ENCODE measurements at regions not wholly inside any gene's neighbourhood (a gene's known extent, or its start where the extent isn't known, plus 50 kb on each side); places are given as distances from the start of the nearest gene placed in this dataset.
"Not testable (repeated sequence)": the region's sequence is repeated elsewhere in the genome, so short reads cannot be mapped to it uniquely, and the experiment has no call there.

GRCh38 chr5:97234380-97234779, 51.3 kb upstream of the RIOK2 start:
- not testable (repeated sequence) for DNase-seq

GRCh38 chr5:97242341-97242740, 59.3 kb upstream of the RIOK2 start:
- no peak for DNase-seq

GRCh38 chr5:97243353-97243752, 60.3 kb upstream of the RIOK2 start:
- DNase-seq, result no peak

GRCh38 chr5:97245386-97245785, 62.3 kb upstream of the RIOK2 start:
- no peak for DNase-seq

- DNase-seq, result no peak
Observed at GRCh38 chr5:97250113-97250512, 67.1 kb upstream of the RIOK2 start.

- no peak for DNase-seq
Observed at GRCh38 chr5:97266076-97266475, 83.0 kb upstream of the RIOK2 start.

GRCh38 chr5:97266576-97266975, 83.5 kb upstream of the RIOK2 start:
- no peak for DNase-seq

GRCh38 chr5:97267767-97268166, 84.7 kb upstream of the RIOK2 start:
- DNase-seq, result no peak

- DNase-seq, result no peak
Observed at GRCh38 chr5:97276474-97277120, 93.5 kb upstream of the RIOK2 start.

GRCh38 chr5:97281257-97281656, 98.2 kb upstream of the RIOK2 start:
- DNase-seq, result no peak

- no peak for DNase-seq
Observed at GRCh38 chr5:97297063-97297703, 114.1 kb upstream of the RIOK2 start.

- DNase-seq, result no peak
Observed at GRCh38 chr5:97297704-97298091, 114.7 kb upstream of the RIOK2 start.

- DNase-seq, result not testable (repeated sequence)
Observed at GRCh38 chr5:97301181-97301580, 118.1 kb upstream of the RIOK2 start.

- no peak for DNase-seq
Observed at GRCh38 chr5:97338729-97339128, 155.7 kb upstream of the RIOK2 start.

- no peak for DNase-seq
Observed at GRCh38 chr5:97355775-97356174, 172.7 kb upstream of the RIOK2 start.

- DNase-seq, result no peak
Observed at GRCh38 chr5:97363577-97363976, 180.5 kb upstream of the RIOK2 start.

- DNase-seq, result no peak
Observed at GRCh38 chr5:97364731-97365130, 181.7 kb upstream of the RIOK2 start.

GRCh38 chr5:97365163-97365845, 182.3 kb upstream of the RIOK2 start:
- no peak for DNase-seq

- no peak for DNase-seq
Observed at GRCh38 chr5:97365918-97366317, 182.9 kb upstream of the RIOK2 start.

GRCh38 chr5:97375959-97376358, 192.9 kb upstream of the RIOK2 start:
- no peak for DNase-seq

- no peak for DNase-seq
Observed at GRCh38 chr5:97377582-97377981, 194.5 kb upstream of the RIOK2 start.

- DNase-seq, result no peak
Observed at GRCh38 chr5:97383996-97384395, 200.9 kb upstream of the RIOK2 start.

- DNase-seq, result no peak
Observed at GRCh38 chr5:97388794-97389193, 205.7 kb upstream of the RIOK2 start.

GRCh38 chr5:97400537-97400936, 217.5 kb upstream of the RIOK2 start:
- DNase-seq, result no peak
